CD14-positive monocyte (primary cell): ENCODE measurements at regions not wholly inside any gene's neighbourhood (a gene's known extent, or its start where the extent isn't known, plus 50 kb on each side); places are given as distances from the start of the nearest gene placed in this dataset.

Experiments used
- DNase-seq, 3 donors: peaks; one replicate each; pipeline ENCODE4 v3.0.0-alpha.2; 2011 to 2022
- H2AFZ ChIP-seq: 2 replicates; pipeline ENCODE4 v1.6.0; 2012; ENCODE audit warnings: mild to moderate bottlenecking, low read depth, low read length, inconsistent platforms; ENCODE audit not compliant: insufficient read depth, poor library complexity, severe bottlenecking
- H3K27ac ChIP-seq, 2 donors: 1 replicate in 1 of 2; 2 replicates in 1 of 2; pipeline ENCODE4 v1.5.1; 2012 to 2013; ENCODE audit warnings: low read length in 2 of 2, control low read depth in 1 of 2, inconsistent platforms in 1 of 2, low read depth in 1 of 2, mild to moderate bottlenecking in 1 of 2
- H3K27me3 ChIP-seq, 2 donors: one replicate each; pipeline versions ENCODE4 v1.6.0 to v1.6.1; 2011 to 2013; ENCODE audit warnings: low read length in 2 of 2; ENCODE audit not compliant: control insufficient read depth in 2 of 2, insufficient read depth in 2 of 2
- H3K36me3 ChIP-seq, 2 donors: replicated peaks in 1 of 2; 1 replicate in 1 of 2; 2 replicates in 1 of 2; pipeline versions ENCODE4 v1.5.1 to v1.6.1; 2012 to 2013; ENCODE audit warnings: low read length in 2 of 2, control low read depth in 1 of 2, inconsistent platforms in 1 of 2, mild to moderate bottlenecking in 1 of 2; ENCODE audit not compliant: insufficient read depth in 2 of 2, control insufficient read depth in 1 of 2
- H3K4me1 ChIP-seq, 2 donors: 1 replicate in 1 of 2; 2 replicates in 1 of 2; pipeline versions ENCODE4 v1.5.1 to v1.6.1; 2012 to 2013; ENCODE audit warnings: low read length in 2 of 2, control low read depth in 1 of 2, inconsistent platforms in 1 of 2, mild to moderate bottlenecking in 1 of 2, moderate library complexity in 1 of 2; ENCODE audit not compliant: insufficient read depth in 2 of 2, control insufficient read depth in 1 of 2
- H3K4me2 ChIP-seq: replicated peaks from 2 replicates; pipeline ENCODE3; 2012; ENCODE audit warnings: low read length, moderate library complexity, mild to moderate bottlenecking; ENCODE audit not compliant: poor library complexity, severe bottlenecking; ENCODE audit errors: extremely low read depth
- H3K4me3 ChIP-seq, 3 experiments: fragments of 200-600 bp in 1 of 3; sonication (generic) in 1 of 3; replicated peaks in 1 of 3; 1 replicate in 2 of 3; 2 replicates in 1 of 3; pipeline ENCODE4 v1.5.1; 2011 to 2013; ENCODE audit warnings: low read length in 3 of 3, mild to moderate bottlenecking in 3 of 3, control low read depth in 2 of 3, low read depth in 2 of 3, inconsistent platforms in 1 of 3, moderate library complexity in 1 of 3
- H3K79me2 ChIP-seq: 2 replicates; pipeline ENCODE4 v1.6.0; 2012; ENCODE audit warnings: mild to moderate bottlenecking, control low read depth, inconsistent platforms, low read length, moderate library complexity; ENCODE audit not compliant: insufficient read depth
- H3K9ac ChIP-seq: 2 replicates; pipeline ENCODE4 v1.6.0; 2017; ENCODE audit warnings: low read length, mild to moderate bottlenecking; ENCODE audit not compliant: insufficient read depth, poor library complexity, severe bottlenecking
- H3K9me3 ChIP-seq, 2 donors: replicated peaks in 1 of 2; 1 replicate in 1 of 2; 2 replicates in 1 of 2; pipeline versions ENCODE4 v1.5.1 to v1.6.1; 2012 to 2013; ENCODE audit warnings: low read length in 2 of 2, control low read depth in 1 of 2; ENCODE audit not compliant: control insufficient read depth in 1 of 2, insufficient read depth in 1 of 2
- H4K20me1 ChIP-seq: 2 replicates; pipeline ENCODE4 v1.6.0; 2012; ENCODE audit warnings: mild to moderate bottlenecking, low read length, control low read depth, moderate library complexity; ENCODE audit not compliant: insufficient read depth
- H3K27ac Mint-ChIP-seq, 7 donors: one replicate each; pipeline ENCODE4 v1.8.0; 2020; ENCODE audit warnings: mild to moderate bottlenecking in 7 of 7, mixed read lengths in 7 of 7, moderate library complexity in 6 of 7, inconsistent platforms in 2 of 7
- H3K27me3 Mint-ChIP-seq, 3 donors: one replicate each; pipeline ENCODE4 v1.8.0; 2021 to 2022; ENCODE audit warnings: low read depth in 3 of 3, mild to moderate bottlenecking in 3 of 3, mixed read lengths in 3 of 3, moderate library complexity in 3 of 3, inconsistent platforms in 1 of 3
- H3K36me3 Mint-ChIP-seq, 2 donors: one replicate each; pipeline ENCODE4 v1.8.0; 2020; ENCODE audit warnings: mixed read lengths in 2 of 2, inconsistent platforms in 1 of 2, mild to moderate bottlenecking in 1 of 2
- H3K4me1 Mint-ChIP-seq: one replicate; pipeline ENCODE4 v1.8.0; 2020; ENCODE audit warnings: mild to moderate bottlenecking, mixed read lengths
- H3K4me3 Mint-ChIP-seq, 2 donors: one replicate each; pipeline ENCODE4 v1.8.0; 2020; ENCODE audit warnings: mild to moderate bottlenecking in 2 of 2, mixed read lengths in 2 of 2, moderate library complexity in 1 of 2
- H3K9me3 Mint-ChIP-seq, 7 donors: one replicate each; pipeline ENCODE4 v1.8.0; 2020 to 2022; ENCODE audit warnings: mixed read lengths in 7 of 7, mild to moderate bottlenecking in 6 of 7, moderate library complexity in 6 of 7, inconsistent platforms in 2 of 7
- CTCF ChIP-seq: fragments of 200-600 bp; IDR thresholded peaks from one replicate; pipeline ENCODE4 v1.8.0; 2022; ENCODE audit warnings: antibody characterized with exemption, mild to moderate bottlenecking
- WGBS: methylation state at CpG from one replicate; pipeline ENCODE4 v1.1.5; 2013; ENCODE audit warnings: missing lambda C conversion rate; ENCODE audit not compliant: insufficient coverage; 5-methylcytosine and 5-hydroxymethylcytosine counted together
- intact Hi-C, 2 donors: fragments of 100-400 bp; cut with micrococcal nuclease; formaldehyde crosslinking; loops; one replicate each; pipeline versions ENCODE4 v1.15.0 to v1.15.1; 2023

- no peaks in the 10 kb centered on the region for H3K27me3 ChIP-seq
- TF ChIP-seq CTCF, result no peak
- intact Hi-C loops, result no loop called here
Measured at GRCh38 chr7:80066639-80067038, 68.0 kb upstream of the GNAI1 start.

DNA sequence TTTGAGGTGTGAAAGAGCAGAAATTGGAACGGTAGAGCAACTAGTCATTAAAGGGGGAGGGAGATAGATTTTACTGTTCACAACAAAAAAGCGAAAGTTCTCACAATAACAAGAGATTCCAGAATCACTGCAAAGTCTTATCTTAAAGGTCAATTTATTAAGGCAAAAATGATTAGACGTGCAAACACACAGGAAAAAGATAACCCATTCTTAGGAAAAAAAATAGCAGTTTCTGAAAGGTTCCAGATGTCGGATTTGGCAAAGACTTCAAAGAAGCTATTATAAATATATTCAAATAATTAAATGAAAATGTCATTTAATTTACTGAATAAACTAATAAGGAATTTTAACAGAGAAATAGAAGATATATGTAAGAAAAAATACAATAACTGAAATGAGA is 70.8 kb upstream of the GNAI1 start:
- Mint-ChIP-seq H3K27ac (no peak overlapping the region), H3K4me3 (no peak overlapping the region), H3K9me3 (peaks cover 2 to 15% (median 9%) of the 10 kb centered on the region in 7 donors), H3K27me3 (no peaks in the 10 kb centered on the region), H3K4me1 (no peaks in the 10 kb centered on the region), H3K36me3 (no peaks in the 10 kb centered on the region)
- H2AFZ ChIP-seq, result no peak overlapping the region
- H3K9ac ChIP-seq, result no peak overlapping the region
- H4K20me1 ChIP-seq, result no peaks in the 10 kb centered on the region
- no peaks in the 10 kb centered on the region for H3K79me2 ChIP-seq
- no peak for TF ChIP-seq CTCF
- no CpG with 5 or more reads among the region's 4 CpGs for WGBS
- DNase-seq, result no peak
- no peak overlapping the region for H3K4me3 ChIP-seq
- no peaks in the 10 kb centered on the region for H3K36me3 ChIP-seq
- intact Hi-C loops, result no loop called here
- H3K4me1 ChIP-seq, result no peaks in the 10 kb centered on the region
- H3K4me2 ChIP-seq, result no peak overlapping the region
- peaks cover 0 to 7% of the 10 kb centered on the region in 2 donors for H3K9me3 ChIP-seq
- no peaks in the 10 kb centered on the region for H3K27me3 ChIP-seq
- H3K27ac ChIP-seq, result no peak overlapping the region

More at GRCh38 chr7:80066639-80067038, 68.0 kb upstream of the GNAI1 start:
- Histone ChIP-seq H2AFZ (no peak overlapping the region), H3K9ac (no peak overlapping the region), H3K9me3 (peaks cover 0 to 7% of the 10 kb centered on the region in 2 donors), H3K4me2 (no peak overlapping the region), H3K79me2 (no peaks in the 10 kb centered on the region), H4K20me1 (no peaks in the 10 kb centered on the region), H3K27ac (no peak overlapping the region), H3K36me3 (no peaks in the 10 kb centered on the region), H3K4me3 (no peak overlapping the region), H3K4me1 (no peaks in the 10 kb centered on the region)
- H3K36me3 Mint-ChIP-seq, result no peaks in the 10 kb centered on the region
- H3K9me3 Mint-ChIP-seq, result peaks cover 2 to 15% (median 8%) of the 10 kb centered on the region in 7 donors
- H3K4me1 Mint-ChIP-seq, result no peaks in the 10 kb centered on the region
- WGBS, result no CpG with 5 or more reads among the region's 1 CpG
- no peaks in the 10 kb centered on the region for H3K27me3 Mint-ChIP-seq
- no peak for DNase-seq
- H3K27ac Mint-ChIP-seq, result no peak overlapping the region
- H3K4me3 Mint-ChIP-seq, result no peak overlapping the region
